ENCODE measurements at regions not wholly inside any gene's neighbourhood (a gene's known extent, or its start where the extent isn't known, plus 50 kb on each side); places are given as distances from the start of the nearest gene placed in this dataset.

- Histone ChIP-seq H3K79me2 (ENCODE audit: control insufficient read depth, insufficient read depth, low read length) (no peaks in the 10 kb centered on the region), H4K20me1 (ENCODE audit: control insufficient read depth, insufficient read depth, low read length, poor library complexity, severe bottlenecking) (no peaks in the 10 kb centered on the region), H3K27ac (ENCODE audit: low read length in 2 of 2) (no peak overlapping the region), H3K27me3 (replicated peaks in 1 of 4; ENCODE audit: control extremely low read depth in 1 of 4, control insufficient read depth in 3 of 4, insufficient read depth in 4 of 4, low read length in 3 of 4) (no peaks in the 10 kb centered on the region), H3K36me3 (replicated peaks in 1 of 2; ENCODE audit: control extremely low read depth in 1 of 2, control insufficient read depth in 1 of 2, extremely low read depth in 1 of 2, insufficient read depth in 2 of 2, low read length in 1 of 2) (no peaks in the 10 kb centered on the region), H2AFZ (ENCODE audit: insufficient read depth, low read depth, low read length, poor library complexity, severe bottlenecking) (no peak overlapping the region), H3K4me3 (ENCODE audit: control extremely low read depth in 1 of 5, extremely low read depth in 1 of 5, insufficient read depth in 1 of 5, low read depth in 2 of 5, low read length in 4 of 5) (no peak overlapping the region), H3K4me2 (replicated peaks; ENCODE audit: low read depth, low read length, poor library complexity, severe bottlenecking) (no peak overlapping the region), H3K9ac (ENCODE audit: low read length) (no peak overlapping the region), H3K4me1 (ENCODE audit: control insufficient read depth in 2 of 2, insufficient read depth in 2 of 2, low read length in 2 of 2) (peaks cover 3% of the 10 kb centered on the region in 2 donors), H3K9me3 (ENCODE audit: control extremely low read depth in 1 of 3, control insufficient read depth in 2 of 3, insufficient read depth in 1 of 3, low read length in 2 of 3) (peaks cover 1 to 16% (median 11%) of the 10 kb centered on the region in 3 donors)
- Mint-ChIP-seq H3K4me1 (peaks cover 4% of the 10 kb centered on the region), H3K27ac (no peak overlapping the region), H3K4me3 (no peak overlapping the region), H3K27me3 (peaks cover 5% of the 10 kb centered on the region), H3K9me3 (ENCODE audit: insufficient read depth) (peaks cover 8% of the 10 kb centered on the region)
- POLR2A ChIA-PET: no interaction called here
- no CpG with 5 or more reads among the region's 4 CpGs for WGBS (ENCODE audit: insufficient coverage)
- CTCF ChIA-PET: interaction anchor here (0.7 kb wide), 1 partner anchor 618 kb away, joined by 3 read pairs; no protein-coding TSS in a partner anchor
- intact Hi-C loops (cut with micrococcal nuclease): no loop called here
- DNase-seq: no peak
- TF ChIP-seq CTCF (IDR thresholded peaks at IDR 0.05) (no peak), EZH2 (IDR thresholded peaks at IDR 0.05; ENCODE audit: borderline replicate concordance, insufficient read depth, low read depth, low read length, poor library complexity, severe bottlenecking) (no peak)
- ATAC-seq (ENCODE audit: low read depth): no peak
Measured at GRCh38 chr10:3435671-3436070, 263.1 kb upstream of the PITRM1 start.

GRCh38 chr10:3433988-3434387 lies 261.4 kb upstream of the PITRM1 start:
- intact Hi-C loops (cut with micrococcal nuclease): no loop called here
- peaks cover 7% of the 10 kb centered on the region for H3K4me1 Mint-ChIP-seq
- POLR2A ChIA-PET: no interaction called here
- H3K36me3 ChIP-seq (replicated peaks in 1 of 2; ENCODE audit: control extremely low read depth in 1 of 2, control insufficient read depth in 1 of 2, extremely low read depth in 1 of 2, insufficient read depth in 2 of 2, low read length in 1 of 2): no peaks in the 10 kb centered on the region
- TF ChIP-seq EZH2 (IDR thresholded peaks at IDR 0.05; ENCODE audit: borderline replicate concordance, insufficient read depth, low read depth, low read length, poor library complexity, severe bottlenecking): no peak
- no peak for TF ChIP-seq CTCF (IDR thresholded peaks at IDR 0.05)
- peaks cover 0 to 18% (median 14%) of the 10 kb centered on the region in 3 donors for H3K9me3 ChIP-seq (ENCODE audit: control extremely low read depth in 1 of 3, control insufficient read depth in 2 of 3, insufficient read depth in 1 of 3, low read length in 2 of 3)
- 85% methylated on average over 5 of the region's 6 CpGs for WGBS (ENCODE audit: insufficient coverage)
- no peak for DNase-seq
- peaks cover 6% of the 10 kb centered on the region in 2 donors for H3K4me1 ChIP-seq (ENCODE audit: control insufficient read depth in 2 of 2, insufficient read depth in 2 of 2, low read length in 2 of 2)
- CTCF ChIA-PET: no interaction called here
- H3K9ac ChIP-seq (ENCODE audit: low read length): no peak overlapping the region
- H3K27ac Mint-ChIP-seq: no peak overlapping the region
- H3K27ac ChIP-seq (ENCODE audit: low read length in 2 of 2): no peak overlapping the region
- H3K27me3 Mint-ChIP-seq: peaks cover 8% of the 10 kb centered on the region
- H3K4me3 Mint-ChIP-seq: no peak overlapping the region
- H3K4me2 ChIP-seq (replicated peaks; ENCODE audit: low read depth, low read length, poor library complexity, severe bottlenecking): no peak overlapping the region
- no peak for ATAC-seq (ENCODE audit: low read depth)
- H4K20me1 ChIP-seq (ENCODE audit: control insufficient read depth, insufficient read depth, low read length, poor library complexity, severe bottlenecking): no peaks in the 10 kb centered on the region
- no peaks in the 10 kb centered on the region for H3K79me2 ChIP-seq (ENCODE audit: control insufficient read depth, insufficient read depth, low read length)
- no peak overlapping the region for H3K4me3 ChIP-seq (ENCODE audit: control extremely low read depth in 1 of 5, extremely low read depth in 1 of 5, insufficient read depth in 1 of 5, low read depth in 2 of 5, low read length in 4 of 5)
- peaks cover 9% of the 10 kb centered on the region for H3K9me3 Mint-ChIP-seq (ENCODE audit: insufficient read depth)
- H2AFZ ChIP-seq (ENCODE audit: insufficient read depth, low read depth, low read length, poor library complexity, severe bottlenecking): no peak overlapping the region
- H3K27me3 ChIP-seq (replicated peaks in 1 of 4; ENCODE audit: control extremely low read depth in 1 of 4, control insufficient read depth in 3 of 4, insufficient read depth in 4 of 4, low read length in 3 of 4): no peaks in the 10 kb centered on the region

Measured in B cell (primary cell).